ENCODE measurements at regions not wholly inside any gene's neighbourhood (a gene's known extent, or its start where the extent isn't known, plus 50 kb on each side); places are given as distances from the start of the nearest gene placed in this dataset.

DNA sequence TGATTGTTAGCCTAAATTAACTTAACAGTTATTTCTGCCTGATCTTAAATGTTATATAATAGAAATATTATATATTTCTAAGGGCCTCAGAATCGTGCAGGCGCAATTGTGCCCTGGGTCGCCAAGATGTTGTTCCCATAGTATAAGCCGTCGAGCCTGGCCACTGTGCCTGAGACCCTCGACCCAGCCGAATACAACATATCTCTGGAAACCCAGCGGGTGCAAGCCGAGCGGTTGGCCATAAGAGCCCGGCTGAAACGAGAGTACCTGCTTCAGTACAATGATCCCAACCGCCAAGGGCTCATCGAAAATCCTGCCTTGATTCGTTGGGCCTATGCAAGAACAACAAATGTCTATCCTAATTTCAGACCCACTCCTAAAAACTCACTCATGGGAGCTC, 549.8 kb downstream of the KCTD8 start:
- Histone ChIP-seq H3K9ac (ENCODE audit: insufficient read length) (no peak overlapping the region), H3K4me3 (no peak overlapping the region), H3K36me3 (ENCODE audit: insufficient read depth, low read length) (no peaks in the 10 kb centered on the region), H3K9me3 (ENCODE audit: low read depth, low read length) (no peaks in the 10 kb centered on the region), H3K27ac (no peak overlapping the region)
- TF ChIP-seq POLR2AphosphoS5 (IDR thresholded peaks at IDR 0.05; ENCODE audit: borderline replicate concordance, low read depth, low read length) (no peak), FOXP2 (optimal IDR thresholded peaks at IDR 0.05; ENCODE audit: control extremely low read depth, extremely low read length, insufficient read depth) (no peak), EZH2 (IDR thresholded peaks at IDR 0.05) (no peak)
- DNase-seq (ENCODE audit: low read depth, low spot score): no peak

DNA sequence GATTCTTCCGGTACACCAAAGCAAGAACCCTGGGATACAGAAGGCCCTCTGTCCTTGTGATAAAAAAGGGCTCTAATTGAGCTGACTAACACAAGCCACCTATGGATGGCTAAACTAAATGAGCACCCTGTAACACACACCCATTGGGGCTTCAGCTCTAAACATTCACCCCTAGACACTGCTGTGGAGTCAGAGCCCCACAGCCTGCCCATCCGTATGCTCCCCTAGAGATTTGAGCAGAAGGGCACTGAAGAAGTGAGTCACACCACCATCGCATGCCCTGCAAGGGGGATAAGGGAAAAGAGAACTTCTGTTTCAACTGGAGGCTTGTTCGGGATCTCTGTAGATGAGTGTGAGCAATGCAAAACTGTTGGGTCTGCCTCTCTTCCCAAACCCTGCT, 545.2 kb downstream of the KCTD8 start:
- DNase-seq (ENCODE audit: low read depth, low spot score): no peak
- Histone ChIP-seq H3K9me3 (ENCODE audit: low read depth, low read length) (no peaks in the 10 kb centered on the region), H3K9ac (ENCODE audit: insufficient read length) (no peak overlapping the region), H3K36me3 (ENCODE audit: insufficient read depth, low read length) (no peaks in the 10 kb centered on the region), H3K27ac (no peak overlapping the region), H3K4me3 (no peak overlapping the region)
- no peak for TF ChIP-seq FOXP2 (optimal IDR thresholded peaks at IDR 0.05; ENCODE audit: control extremely low read depth, extremely low read length, insufficient read depth)
- no peak for TF ChIP-seq EZH2 (IDR thresholded peaks at IDR 0.05)
- no peak for TF ChIP-seq POLR2AphosphoS5 (IDR thresholded peaks at IDR 0.05; ENCODE audit: borderline replicate concordance, low read depth, low read length)

- Histone ChIP-seq H3K4me3 (no peak overlapping the region), H3K36me3 (ENCODE audit: insufficient read depth, low read length) (no peaks in the 10 kb centered on the region), H3K9ac (ENCODE audit: insufficient read length) (no peak overlapping the region), H3K27ac (no peak overlapping the region), H3K9me3 (ENCODE audit: low read depth, low read length) (no peaks in the 10 kb centered on the region)
- no peak for TF ChIP-seq POLR2AphosphoS5 (IDR thresholded peaks at IDR 0.05; ENCODE audit: borderline replicate concordance, low read depth, low read length)
- no peak for TF ChIP-seq EZH2 (IDR thresholded peaks at IDR 0.05)
- no peak for TF ChIP-seq FOXP2 (optimal IDR thresholded peaks at IDR 0.05; ENCODE audit: control extremely low read depth, extremely low read length, insufficient read depth)
- DNase-seq (ENCODE audit: low read depth, low spot score): no peak
Observed at GRCh38 chr4:43918377-43918776, 530.2 kb downstream of the KCTD8 start.

DNA sequence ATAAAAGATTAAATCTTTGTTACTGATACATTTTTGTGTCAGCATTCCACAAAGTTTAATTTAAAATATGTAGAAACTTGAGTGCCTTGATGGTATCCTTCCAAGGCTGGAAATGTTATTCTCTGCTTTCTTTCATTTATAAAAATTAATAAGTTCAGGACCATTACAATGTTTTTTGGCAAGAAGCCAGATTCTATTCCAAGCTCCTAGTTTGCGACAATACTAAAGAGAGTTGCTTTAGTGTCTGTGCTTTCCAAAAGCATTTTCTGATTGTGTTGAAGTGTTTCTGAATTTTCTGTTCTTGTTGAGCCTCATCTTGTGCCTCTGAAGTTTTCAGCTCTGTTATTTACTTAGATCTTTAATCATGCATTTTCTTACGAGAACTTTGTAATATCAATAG, 516.2 kb downstream of the KCTD8 start:
- no peak for TF ChIP-seq POLR2AphosphoS5 (IDR thresholded peaks at IDR 0.05; ENCODE audit: borderline replicate concordance, low read depth, low read length)
- TF ChIP-seq EZH2 (IDR thresholded peaks at IDR 0.05): no peak
- no peak for TF ChIP-seq FOXP2 (optimal IDR thresholded peaks at IDR 0.05; ENCODE audit: control extremely low read depth, extremely low read length, insufficient read depth)
- no peak for DNase-seq (ENCODE audit: low read depth, low spot score)
- Histone ChIP-seq H3K36me3 (ENCODE audit: insufficient read depth, low read length) (no peaks in the 10 kb centered on the region), H3K4me3 (peak overlapping the region; percentile 23), H3K9ac (ENCODE audit: insufficient read length) (no peak overlapping the region), H3K27ac (no peak overlapping the region), H3K9me3 (ENCODE audit: low read depth, low read length) (no peaks in the 10 kb centered on the region)

DNA sequence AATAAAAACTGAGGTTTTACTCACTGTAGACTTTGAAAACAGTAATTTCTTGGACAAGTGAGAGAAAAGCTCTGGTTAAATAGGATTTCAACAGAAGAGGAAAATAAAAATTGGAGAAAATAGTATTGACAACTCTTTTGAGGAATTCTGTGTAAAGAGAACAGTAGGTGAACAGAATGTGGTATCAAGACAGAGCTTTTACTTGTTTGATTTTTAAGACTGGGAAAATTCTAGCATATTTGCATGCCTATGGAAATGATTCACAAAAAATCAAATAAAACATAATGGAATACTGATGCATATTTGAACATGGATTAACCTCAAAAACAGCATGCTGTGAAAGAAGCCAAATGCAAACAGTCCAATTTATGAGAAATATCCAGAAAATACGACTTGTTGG, 504.6 kb downstream of the KCTD8 start:
- no peak overlapping the region for H3K4me3 ChIP-seq
- no peak for DNase-seq (ENCODE audit: low read depth, low spot score)
- no peaks in the 10 kb centered on the region for H3K9me3 ChIP-seq (ENCODE audit: low read depth, low read length)
- TF ChIP-seq EZH2 (IDR thresholded peaks at IDR 0.05) (no peak), FOXP2 (optimal IDR thresholded peaks at IDR 0.05; ENCODE audit: control extremely low read depth, extremely low read length, insufficient read depth) (no peak), POLR2AphosphoS5 (IDR thresholded peaks at IDR 0.05; ENCODE audit: borderline replicate concordance, low read depth, low read length) (no peak)
- H3K36me3 ChIP-seq (ENCODE audit: insufficient read depth, low read length): no peaks in the 10 kb centered on the region
- no peak overlapping the region for H3K9ac ChIP-seq (ENCODE audit: insufficient read length)
- no peak overlapping the region for H3K27ac ChIP-seq

DNA sequence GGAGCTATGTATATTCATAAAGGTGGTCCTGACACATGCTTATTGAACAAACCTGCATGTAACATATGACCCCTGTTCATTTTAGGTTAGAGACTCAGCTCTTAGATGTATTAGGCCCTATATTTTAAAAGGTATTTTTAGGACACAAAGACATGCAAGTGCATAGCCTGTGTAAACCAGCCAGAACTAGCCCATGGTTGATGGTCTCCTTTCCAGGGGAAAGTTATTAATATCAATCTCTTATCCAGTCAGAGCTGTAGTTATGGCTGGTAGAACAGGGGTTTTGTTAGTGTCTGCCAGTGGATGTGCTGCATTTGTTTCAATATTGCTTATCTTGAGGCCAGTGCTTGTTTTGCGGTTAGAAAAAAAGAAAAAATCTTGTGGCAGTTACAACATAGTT, 488.6 kb downstream of the KCTD8 start:
- H3K9me3 ChIP-seq (ENCODE audit: low read depth, low read length): no peaks in the 10 kb centered on the region
- H3K4me3 ChIP-seq: no peak overlapping the region
- TF ChIP-seq EZH2 (IDR thresholded peaks at IDR 0.05) (no peak), POLR2AphosphoS5 (IDR thresholded peaks at IDR 0.05; ENCODE audit: borderline replicate concordance, low read depth, low read length) (no peak), FOXP2 (optimal IDR thresholded peaks at IDR 0.05; ENCODE audit: control extremely low read depth, extremely low read length, insufficient read depth) (no peak)
- H3K27ac ChIP-seq: no peak overlapping the region
- no peak for DNase-seq (ENCODE audit: low read depth, low spot score)
- no peaks in the 10 kb centered on the region for H3K36me3 ChIP-seq (ENCODE audit: insufficient read depth, low read length)
- no peak overlapping the region for H3K9ac ChIP-seq (ENCODE audit: insufficient read length)

DNA sequence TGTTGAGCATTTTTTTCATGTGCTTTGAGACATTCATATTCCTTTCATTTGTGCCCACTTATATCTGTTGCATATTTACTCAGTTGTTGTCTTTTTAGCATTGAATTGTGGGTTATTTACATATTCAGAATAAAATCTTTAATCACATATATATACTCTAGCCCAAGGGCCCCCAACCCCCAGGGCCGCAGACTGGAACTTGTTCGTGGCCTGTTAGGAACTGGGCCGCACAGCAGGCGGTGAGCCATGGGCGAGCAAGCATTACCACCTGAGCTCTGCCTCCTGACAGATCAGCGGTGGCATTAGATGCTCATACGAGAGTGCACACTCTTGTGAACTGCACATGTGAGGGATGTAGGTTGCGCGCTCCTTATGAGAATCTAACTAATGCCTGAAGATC, 480.6 kb downstream of the KCTD8 start:
- Histone ChIP-seq H3K9ac (ENCODE audit: insufficient read length) (no peak overlapping the region), H3K27ac (no peak overlapping the region), H3K9me3 (ENCODE audit: low read depth, low read length) (no peaks in the 10 kb centered on the region), H3K4me3 (no peak overlapping the region), H3K36me3 (ENCODE audit: insufficient read depth, low read length) (no peaks in the 10 kb centered on the region)
- TF ChIP-seq POLR2AphosphoS5 (IDR thresholded peaks at IDR 0.05; ENCODE audit: borderline replicate concordance, low read depth, low read length): no peak
- DNase-seq (ENCODE audit: low read depth, low spot score): no peak

DNA sequence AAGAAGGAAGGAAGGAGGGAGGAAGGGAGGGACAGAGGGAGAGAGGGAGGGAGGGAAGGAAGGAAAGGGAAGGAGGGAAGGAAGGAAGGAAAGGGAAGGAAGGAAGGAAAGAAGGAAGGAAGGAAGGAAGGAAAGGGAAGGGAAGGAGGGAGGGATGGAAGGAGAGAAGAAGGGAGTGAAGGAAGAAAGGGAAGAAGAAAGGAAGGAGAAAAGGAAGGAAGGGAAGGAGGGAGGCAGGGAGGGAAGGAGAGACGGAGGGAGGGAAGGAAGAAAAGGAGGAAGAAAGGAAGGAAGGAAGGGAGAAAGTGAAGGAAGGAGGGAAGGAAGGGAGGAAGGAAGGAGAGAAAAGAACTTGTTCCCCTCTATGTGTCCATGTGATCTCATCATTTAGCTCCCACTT, 465.0 kb downstream of the KCTD8 start:
- Histone ChIP-seq H3K27ac (no peak overlapping the region), H3K9ac (ENCODE audit: insufficient read length) (no peak overlapping the region)

GRCh38 chr4:43987331-43987944, 461.2 kb downstream of the KCTD8 start:
- H3K4me3 ChIP-seq: no peak overlapping the region
- DNase-seq (ENCODE audit: low read depth, low spot score): no peak
- TF ChIP-seq POLR2AphosphoS5 (IDR thresholded peaks at IDR 0.05; ENCODE audit: borderline replicate concordance, low read depth, low read length): no peak
- TF ChIP-seq EZH2 (IDR thresholded peaks at IDR 0.05): no peak
- TF ChIP-seq FOXP2 (optimal IDR thresholded peaks at IDR 0.05; ENCODE audit: control extremely low read depth, extremely low read length, insufficient read depth): no peak
- H3K27ac ChIP-seq: no peak overlapping the region
- H3K9ac ChIP-seq (ENCODE audit: insufficient read length): no peak overlapping the region
- H3K36me3 ChIP-seq (ENCODE audit: insufficient read depth, low read length): no peaks in the 10 kb centered on the region
- H3K9me3 ChIP-seq (ENCODE audit: low read depth, low read length): no peaks in the 10 kb centered on the region

More for the DNA sequence above, 465.0 kb downstream of the KCTD8 start:
- TF ChIP-seq FOXP2 (optimal IDR thresholded peaks at IDR 0.05; ENCODE audit: control extremely low read depth, extremely low read length, insufficient read depth) (no peak), EZH2 (IDR thresholded peaks at IDR 0.05) (no peak), POLR2AphosphoS5 (IDR thresholded peaks at IDR 0.05; ENCODE audit: borderline replicate concordance, low read depth, low read length) (no peak)
- Histone ChIP-seq H3K36me3 (ENCODE audit: insufficient read depth, low read length) (no peaks in the 10 kb centered on the region), H3K4me3 (no peak overlapping the region), H3K9me3 (ENCODE audit: low read depth, low read length) (no peaks in the 10 kb centered on the region)
- DNase-seq (ENCODE audit: low read depth, low spot score): no peak

Data from SK-N-MC (cell line).